HG03196 (cell line): ENCODE measurements at regions not wholly inside any gene's neighbourhood (a gene's known extent, or its start where the extent isn't known, plus 50 kb on each side); places are given as distances from the start of the nearest gene placed in this dataset.
"Not testable (repeated sequence)": the region's sequence is repeated elsewhere in the genome, so short reads cannot be mapped to it uniquely, and the experiment has no call there.

ENCODE experiments used
- ATAC-seq: cut with Tn5 transposase; IDR thresholded peaks from one replicate; pipeline ENCODE4 v1.9.1; 2021; ENCODE audit not compliant: unreplicated experiment

DNA sequence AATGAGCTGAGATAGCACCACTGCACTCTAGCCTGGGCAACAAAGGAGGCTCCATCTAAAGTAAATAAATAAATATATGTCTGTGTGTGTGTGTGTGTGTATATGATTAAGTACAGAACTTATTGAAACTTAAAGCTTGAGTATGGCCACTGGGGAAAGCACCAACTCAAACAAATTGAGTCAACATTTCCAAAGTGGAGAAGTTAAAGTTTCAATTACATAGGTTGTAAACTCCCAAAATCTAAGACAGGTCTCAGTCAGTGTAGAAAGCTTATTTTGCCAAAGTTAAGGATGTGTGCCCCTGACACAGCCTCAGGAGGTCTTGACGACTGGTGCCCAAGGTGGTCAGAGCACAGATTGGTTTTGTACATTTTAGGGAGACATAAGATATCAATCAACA is 458.9 kb upstream of the RGS18 start:
- no peak for ATAC-seq

DNA sequence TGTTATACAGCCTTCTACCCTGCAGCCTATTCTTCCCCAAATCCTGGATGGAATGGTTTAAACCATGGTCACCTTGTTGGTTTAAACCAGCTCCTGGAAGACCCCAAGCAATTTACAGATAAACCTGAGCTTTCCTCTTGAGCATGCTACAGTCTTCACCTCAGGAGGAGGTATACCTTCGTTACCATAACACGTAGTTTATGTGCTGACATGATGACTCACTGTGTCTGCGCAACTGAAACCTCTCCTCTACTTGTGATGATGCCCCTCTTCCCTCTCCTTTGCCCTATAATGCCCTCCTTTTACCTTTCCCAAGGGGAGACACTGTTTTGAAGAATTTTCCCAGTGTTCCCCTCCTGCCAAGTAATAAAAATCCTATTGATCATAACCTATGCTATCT is 457.3 kb upstream of the RGS18 start:
- ATAC-seq, result no peak

DNA sequence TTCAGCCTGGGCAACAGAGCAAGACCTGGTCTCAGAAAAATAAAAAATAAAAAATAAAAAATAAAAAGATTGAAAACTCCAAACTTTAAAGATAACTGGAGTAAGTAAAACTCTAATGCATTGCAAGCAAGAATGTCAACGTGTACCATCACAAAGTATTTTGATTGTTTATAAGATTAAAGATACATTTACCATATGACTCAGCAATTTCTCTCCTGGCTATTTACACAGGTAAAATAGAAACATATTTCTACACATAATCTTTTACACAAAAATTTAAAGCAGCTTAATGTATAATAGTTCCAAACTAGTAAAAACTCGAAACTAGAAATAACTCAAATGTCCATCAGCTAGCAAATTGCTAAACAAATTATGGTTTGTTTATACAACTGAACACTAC is 456.1 kb upstream of the RGS18 start:
- ATAC-seq, result no peak

DNA sequence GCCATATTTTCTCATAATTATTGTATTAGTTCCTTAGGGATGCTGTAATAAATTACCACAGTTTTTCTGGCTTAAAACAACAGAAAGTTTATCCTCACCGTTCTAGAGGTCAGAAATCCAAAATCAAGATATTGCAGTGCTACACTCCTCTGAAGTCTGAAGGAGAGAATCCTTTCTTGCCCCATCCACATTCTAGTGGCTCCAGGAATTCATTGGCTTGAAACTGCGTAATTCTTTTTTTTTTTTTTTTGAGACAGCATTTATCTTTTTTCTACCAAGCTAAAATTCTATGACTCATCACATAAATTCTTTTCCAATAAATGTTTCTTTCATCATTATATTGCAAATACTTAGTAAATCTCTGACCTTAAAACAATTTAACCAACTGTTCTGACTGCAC is 451.0 kb upstream of the RGS18 start:
- no peak for ATAC-seq

DNA sequence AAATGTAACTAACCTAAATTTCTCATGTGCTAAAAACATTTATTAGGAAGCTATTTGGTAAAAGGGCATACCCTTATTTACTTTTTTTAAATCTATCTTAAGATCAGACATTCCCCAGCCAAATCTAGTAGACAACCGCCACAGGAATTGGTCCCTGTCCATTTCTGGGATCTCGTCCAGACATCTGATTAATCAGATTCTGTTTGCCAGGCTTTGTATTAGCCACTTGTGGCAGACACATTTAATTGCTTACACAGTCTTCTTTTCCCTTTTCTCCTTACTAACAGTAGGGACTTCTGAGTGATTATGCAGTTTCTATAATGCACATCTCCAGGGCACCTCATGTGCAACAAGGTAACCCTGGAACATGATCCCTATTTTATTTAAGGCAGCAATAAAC is 449.0 kb upstream of the RGS18 start:
- ATAC-seq, result no peak

DNA sequence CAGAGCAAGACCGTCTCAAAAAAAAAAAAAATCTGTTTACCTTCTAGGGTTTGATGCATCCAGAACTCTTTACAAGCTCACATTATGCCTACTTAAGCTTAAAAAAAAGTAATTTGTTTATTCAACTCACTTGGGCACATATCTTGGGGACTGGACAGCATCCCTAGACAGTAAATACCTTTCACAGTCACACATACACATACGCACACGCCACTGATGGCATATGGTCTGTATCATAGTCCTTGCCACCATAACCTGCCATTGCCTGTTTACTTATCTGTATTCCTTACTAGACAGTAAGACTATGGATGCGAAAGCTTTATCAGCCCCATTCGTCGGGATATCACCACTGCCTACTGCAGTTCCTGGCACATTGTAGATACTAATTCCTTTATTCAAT is 446.3 kb upstream of the RGS18 start:
- no peak for ATAC-seq

DNA sequence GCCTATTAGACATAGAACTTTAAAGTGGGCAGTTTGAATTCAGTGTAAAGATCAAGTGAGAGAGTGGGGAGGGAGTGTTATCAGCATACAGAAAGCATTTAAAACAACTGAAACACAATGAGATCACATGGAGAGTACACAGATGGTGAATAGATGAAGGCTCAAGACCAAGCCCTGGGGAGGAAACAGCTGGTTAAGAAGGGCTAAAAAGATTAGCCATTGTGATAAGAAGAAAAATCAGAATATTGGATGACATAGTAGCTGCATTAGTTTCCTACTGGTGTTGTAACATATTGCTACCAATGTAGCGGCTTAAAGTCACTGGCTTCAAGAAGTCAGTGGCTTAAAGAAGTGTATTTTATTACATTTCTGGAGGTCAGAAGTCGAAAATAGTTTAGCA is 443.4 kb upstream of the RGS18 start:
- no peak for ATAC-seq

DNA sequence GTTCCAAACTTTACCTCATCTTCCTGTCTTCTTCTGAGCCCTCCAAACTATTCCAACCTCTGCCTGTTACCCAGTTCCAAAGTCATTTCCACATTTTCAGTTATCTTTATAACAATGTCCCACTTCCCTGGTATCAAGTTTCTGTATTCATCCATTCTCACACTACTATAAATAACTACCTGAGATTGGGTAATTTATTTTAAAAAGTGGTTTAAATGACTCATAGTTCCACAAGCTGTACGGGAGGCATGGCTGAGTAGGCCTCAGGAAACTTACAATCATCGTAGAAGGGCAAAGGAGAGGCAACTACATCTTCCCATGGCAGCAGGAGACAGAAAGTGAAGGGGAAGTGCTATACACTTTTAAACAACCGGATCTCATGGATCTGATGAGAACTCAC is 428.5 kb upstream of the RGS18 start:
- no peak for ATAC-seq

DNA sequence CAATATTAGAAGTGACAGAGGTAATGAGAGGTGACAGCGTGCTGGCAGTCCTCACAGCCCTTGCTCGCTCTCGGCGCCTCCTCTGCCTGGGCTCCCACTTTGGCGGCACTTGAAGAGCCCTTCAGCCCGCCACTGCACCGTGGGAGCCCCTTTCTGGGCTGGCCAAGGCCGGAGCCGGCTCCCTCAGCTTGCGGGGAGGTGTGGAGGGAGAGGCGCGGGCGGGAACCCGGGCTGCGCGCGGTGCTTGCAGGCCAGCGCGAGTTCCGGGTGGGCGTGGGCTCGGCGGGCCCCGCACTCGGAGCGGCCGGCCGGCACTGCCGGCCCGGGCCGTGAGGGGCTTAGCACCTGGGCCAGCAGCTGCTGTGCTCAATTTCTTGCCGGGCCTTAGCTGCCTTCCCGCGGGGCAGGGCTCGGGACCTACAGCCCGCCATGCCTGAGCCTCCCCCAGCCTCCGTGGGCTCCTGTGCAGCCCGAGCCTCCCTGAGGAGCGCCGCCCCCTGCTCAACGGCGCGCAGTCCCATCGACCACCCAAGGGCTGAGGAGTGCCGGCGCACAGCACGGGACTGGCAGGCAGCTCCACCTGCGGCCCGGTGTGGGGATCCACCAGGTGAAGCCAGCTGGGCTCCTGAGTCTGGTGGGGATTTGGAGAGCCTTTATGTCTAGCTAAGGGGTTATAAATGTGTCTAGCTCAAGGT is 426.5 kb upstream of the RGS18 start:
- ATAC-seq, result not testable (repeated sequence)

DNA sequence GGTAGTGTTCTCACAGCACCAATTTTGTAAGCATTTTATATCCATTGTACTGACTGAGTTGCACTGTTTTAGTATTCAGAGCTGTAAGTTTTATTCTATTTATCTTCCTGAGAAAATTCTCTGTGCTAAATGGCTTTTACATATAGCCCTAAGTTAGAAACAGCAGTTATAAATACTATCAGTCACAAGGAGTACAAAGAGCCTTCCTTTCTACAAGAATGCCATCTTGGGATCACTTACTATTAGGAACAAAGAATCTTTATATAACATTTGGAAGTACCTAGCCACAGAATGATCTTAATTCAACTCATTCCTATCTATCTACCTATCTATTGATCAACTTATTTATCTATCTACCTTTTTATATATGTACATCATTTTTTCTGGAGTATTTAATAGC is 423.9 kb upstream of the RGS18 start:
- ATAC-seq, result no peak

DNA sequence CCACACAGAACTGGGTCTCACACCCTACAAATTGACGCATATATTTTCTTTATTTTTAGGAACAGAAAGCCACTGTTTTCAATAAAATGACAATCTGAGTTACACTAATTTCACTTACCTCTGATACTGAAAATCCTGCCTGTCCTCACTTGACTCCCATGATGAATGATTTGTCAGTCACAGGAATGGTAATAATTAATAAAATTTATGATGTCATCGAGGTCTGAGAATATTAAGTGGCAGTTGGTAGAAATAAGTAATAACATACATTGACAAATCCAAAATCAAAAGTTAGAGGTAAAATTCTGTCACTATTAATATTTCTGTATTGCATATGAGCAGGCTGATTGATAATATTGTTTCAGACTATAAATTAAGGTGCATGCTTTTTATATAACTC is 418.7 kb upstream of the RGS18 start:
- ATAC-seq, result no peak

DNA sequence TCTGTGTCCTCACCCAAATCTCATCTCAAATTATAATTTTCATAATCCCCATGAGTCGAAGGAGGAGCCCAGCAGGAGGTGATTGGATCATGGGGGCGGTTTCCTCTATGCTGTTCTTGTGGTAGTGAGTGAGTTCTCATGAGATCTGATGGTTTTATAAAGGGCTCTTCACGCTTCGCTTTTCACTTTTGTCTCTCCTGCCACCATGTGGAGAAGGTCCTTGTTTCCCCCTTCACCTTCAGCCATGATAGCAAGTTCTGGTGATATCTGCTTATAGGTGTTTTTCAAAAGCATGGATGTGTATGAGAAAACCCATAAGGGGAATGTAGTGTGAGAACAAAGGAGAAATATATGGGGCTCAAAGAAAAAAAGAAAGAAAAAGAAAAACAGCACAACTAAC is 405.9 kb upstream of the RGS18 start:
- no peak for ATAC-seq

DNA sequence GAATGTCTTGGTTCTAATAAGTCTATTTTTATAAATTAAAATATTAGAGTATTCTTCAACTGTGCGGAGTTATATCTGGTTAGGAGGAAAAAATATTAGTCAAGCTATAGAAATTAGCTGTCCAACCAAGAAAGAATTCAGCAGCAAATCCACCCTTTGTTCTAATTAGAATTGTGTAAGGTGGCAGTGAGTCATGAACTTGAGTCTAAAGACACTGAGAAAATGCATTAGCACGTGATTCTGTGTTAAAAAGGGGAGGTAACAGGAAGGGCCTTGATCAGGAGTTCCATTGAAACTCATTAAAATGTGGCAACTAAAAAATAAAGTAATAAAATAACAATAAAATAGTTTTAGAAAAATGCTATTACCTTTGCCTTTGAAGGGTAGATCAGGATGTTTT is 398.2 kb upstream of the RGS18 start:
- ATAC-seq, result no peak

DNA sequence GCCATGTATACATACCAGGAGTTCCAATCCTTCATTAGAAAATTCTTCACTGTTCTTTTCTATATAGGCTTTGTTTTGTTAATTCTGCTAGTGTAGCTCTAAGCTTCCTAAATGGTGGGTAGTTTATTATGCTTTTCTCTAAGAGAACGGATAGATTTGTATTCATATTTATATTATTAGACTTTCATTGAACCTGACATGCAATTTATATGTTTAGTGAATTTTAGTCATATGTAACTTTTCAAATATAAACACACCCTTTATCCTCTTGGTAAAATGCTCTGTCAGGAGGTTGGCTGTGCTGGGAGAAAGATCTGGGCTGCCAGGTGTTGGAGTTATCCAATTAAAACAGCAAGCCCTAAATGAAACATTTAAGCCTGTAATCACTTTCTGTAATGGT is 369.7 kb upstream of the RGS18 start:
- ATAC-seq, result no peak

DNA sequence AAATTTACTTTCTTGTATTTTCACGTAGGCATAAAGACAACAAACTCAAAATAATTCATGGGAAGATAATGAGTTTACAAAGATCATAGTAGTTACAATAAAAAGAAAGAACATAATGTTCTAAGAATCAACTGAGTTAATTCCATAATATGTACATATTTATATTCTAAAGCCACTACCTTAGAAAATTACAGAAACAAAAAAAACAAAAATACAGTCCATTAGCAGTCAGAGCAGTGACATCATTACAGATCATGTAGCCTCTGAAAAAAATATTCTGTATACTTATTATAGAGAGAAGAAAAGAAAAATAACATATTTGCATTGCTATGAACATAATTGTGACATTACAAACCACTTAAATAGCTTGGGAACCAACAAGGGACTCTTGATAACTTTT is 360.1 kb upstream of the RGS18 start:
- ATAC-seq, result no peak

DNA sequence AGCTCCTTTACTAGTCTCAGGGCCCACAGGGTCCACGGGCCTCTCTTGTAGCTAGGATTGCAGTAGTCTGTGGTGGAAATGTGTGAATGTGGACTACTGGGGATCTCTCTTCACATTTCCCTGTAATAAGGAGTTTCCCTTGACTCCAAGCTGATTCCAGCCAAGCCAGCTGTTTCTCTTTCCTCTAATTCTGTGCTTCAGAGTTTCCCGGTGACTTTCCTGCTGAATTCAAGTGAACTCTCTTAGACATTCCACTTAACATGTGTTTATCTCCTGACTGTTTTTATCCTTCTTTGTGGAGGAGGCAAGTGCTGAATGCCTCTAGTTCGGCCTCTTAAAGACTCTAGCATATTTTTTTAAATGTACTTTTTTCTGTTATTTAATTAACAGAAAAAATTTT is 354.0 kb upstream of the RGS18 start:
- ATAC-seq, result no peak

DNA sequence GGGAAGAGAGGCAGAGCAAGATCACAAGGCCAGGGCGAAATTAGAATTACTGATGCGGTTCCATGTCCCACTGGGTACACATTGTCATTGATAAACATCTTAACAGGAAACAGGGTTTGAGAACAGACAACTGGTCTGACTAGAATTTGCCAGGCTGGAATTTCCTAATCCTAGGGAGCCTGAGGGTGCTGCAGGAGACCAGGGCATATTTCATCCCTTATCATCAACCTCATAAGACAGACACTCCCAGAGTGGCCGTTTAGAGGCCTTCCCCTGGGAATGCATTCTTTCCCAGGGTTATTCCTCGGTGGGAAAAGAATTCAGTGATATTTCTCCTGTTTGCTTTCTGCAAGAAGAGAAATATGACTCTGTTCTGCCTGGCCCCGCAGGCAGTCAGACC is 344.7 kb upstream of the RGS18 start:
- ATAC-seq, result not testable (repeated sequence)

DNA sequence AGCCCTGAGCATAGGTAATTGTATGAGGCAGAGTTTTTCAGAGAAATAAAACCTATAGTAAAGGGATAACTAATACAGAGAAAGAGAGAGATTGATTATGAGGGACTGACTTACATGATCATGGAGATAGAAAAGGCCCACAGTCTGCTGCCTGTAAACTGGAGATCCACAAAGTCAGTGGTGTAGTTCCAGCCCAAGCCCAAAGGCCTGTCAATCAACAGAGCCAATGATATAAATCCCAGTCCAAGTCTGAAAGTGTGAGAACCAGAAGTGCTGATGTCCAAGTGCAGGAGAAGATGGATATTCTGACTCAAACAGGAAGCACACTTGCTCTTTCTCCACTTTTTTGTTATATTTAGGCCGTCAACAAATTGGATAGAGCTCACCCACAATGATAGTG is 340.1 kb upstream of the RGS18 start:
- no peak for ATAC-seq

DNA sequence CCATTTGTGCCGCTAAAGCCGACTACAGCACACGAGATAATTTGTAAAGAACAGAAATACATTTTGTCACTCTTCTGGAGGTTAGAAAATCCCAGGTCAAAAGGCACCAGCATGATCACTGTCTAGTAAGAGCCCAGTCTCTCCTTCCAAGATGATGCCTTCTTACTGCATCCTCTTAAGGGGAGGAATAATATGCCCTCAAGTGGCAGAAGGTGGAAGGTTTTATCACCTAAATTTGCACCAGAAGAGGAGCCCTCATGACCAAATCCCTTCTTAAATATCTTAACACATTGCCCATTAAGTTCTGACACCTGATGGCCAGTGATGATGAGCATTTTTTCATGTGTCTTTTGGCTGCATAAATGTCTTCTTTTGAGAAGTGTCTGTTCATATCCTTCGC is 326.7 kb upstream of the RGS18 start:
- ATAC-seq, result no peak

DNA sequence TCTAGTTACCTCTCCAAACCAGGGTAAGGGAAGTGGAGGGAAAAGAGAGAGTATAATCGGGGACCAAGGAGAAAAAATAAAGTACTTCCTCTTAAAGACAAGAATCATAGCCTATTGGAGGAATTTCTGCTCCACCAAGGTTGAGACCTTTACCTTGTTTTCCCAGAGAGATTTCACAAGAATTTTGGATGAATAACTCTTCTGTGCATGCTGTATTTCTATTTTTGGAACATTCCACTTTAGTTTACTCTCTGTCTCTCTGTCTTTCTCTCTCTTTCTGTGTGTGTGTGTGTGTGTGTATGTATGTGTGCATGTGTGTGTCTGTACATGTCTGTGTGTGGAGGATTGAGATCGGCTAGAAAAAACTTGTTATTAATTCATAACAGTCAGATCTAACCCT is 318.4 kb upstream of the RGS18 start:
- no peak for ATAC-seq

DNA sequence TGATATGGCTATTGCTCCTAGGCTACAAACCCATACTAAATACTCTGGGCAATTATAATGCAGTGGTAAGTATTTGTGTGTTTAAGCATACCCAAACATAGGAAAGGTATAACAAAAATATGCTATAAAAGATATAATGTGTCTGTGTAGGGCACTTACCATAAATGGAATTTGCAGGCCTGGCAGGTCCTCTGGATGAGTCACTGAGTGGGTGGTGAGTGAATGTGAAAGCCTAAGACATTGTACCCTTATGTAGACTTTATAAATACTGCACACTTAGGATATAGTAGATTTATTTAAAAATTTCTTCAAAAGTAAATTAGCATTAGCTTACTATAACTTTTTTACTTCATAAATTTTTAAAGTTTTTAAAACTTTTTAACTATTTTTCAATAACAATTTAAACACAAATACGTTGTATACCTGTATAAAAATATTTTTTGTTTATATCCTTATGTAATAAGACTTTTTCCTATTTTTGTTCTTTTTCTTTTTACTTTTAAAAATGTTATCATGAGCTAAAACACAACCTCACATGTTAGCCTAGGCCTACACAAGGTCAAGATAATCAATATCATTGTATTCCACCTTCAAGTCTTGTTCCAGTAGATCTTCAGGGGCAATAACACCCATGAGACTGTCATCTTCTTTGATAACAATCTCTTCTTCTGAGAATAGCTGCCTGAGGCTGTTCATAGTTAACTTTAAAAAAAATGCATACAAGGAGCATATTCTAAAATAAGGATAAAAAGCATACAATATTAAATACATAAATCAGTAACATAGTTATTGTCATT is 306.3 kb upstream of the RGS18 start:
- no peak for ATAC-seq

DNA sequence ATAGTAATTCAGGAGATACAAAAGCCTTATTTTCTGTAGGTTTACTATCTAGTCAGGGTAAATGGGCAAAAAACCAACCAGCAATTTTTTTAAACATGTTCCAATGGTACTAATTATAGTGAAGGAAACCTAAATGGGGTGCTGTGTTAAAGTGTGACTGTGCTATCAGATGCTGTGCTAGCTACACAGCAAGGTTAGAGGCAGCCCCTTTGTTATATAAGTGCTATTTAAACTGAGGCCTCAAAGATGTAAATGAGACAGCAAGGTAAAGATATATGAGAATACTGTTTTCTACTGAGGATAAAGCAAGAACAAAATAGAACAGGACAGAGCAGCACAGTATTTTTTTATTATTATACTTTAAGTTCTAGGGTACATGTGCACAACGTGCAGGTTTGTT is 305.4 kb upstream of the RGS18 start:
- no peak for ATAC-seq

DNA sequence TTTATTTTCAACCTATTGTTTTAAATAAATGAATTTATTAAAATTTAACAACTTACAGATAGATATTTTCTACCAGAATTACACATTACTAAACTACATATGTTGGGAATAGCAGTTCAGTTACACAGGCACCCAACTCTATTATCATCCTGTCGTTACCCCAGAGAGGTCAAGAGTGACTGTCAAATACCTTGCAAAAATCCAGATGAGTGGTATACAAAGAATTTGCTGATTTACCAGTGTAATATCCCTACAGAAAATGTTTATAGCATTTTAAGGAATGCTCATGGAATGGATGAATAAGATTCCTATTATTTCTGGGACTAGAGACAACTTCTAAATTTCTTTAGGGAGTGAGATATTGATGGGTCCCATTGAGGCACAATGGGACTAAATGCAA is 300.7 kb upstream of the RGS18 start:
- ATAC-seq, result no peak
